Activated CD4-positive, alpha-beta T cell treated with anti-CD3 and anti-CD28 coated beads, Interleukin-2, amount 10 ng/mL, durations not matched to agents 24 days and 14 days (primary cell): ENCODE measurements at regions not wholly inside any gene's neighbourhood (a gene's known extent, or its start where the extent isn't known, plus 50 kb on each side); places are given as distances from the start of the nearest gene placed in this dataset.

ENCODE experiments used
- DNase-seq: peaks from one replicate; pipeline ENCODE4 v3.0.0; 2022
- H3K27ac Mint-ChIP-seq: one replicate; pipeline ENCODE4 v1.8.0; 2022; ENCODE audit warnings: mild to moderate bottlenecking, mixed read lengths
- H3K27me3 Mint-ChIP-seq: one replicate; pipeline ENCODE4 v1.8.0; 2022; ENCODE audit warnings: mixed read lengths
- H3K36me3 Mint-ChIP-seq: one replicate; pipeline ENCODE4 v1.8.0; 2022; ENCODE audit warnings: low read depth, mild to moderate bottlenecking, mixed read lengths
- H3K4me1 Mint-ChIP-seq: one replicate; pipeline ENCODE4 v1.8.0; 2021; ENCODE audit warnings: mixed read lengths
- H3K4me3 Mint-ChIP-seq: one replicate; pipeline ENCODE4 v1.8.0; 2022; ENCODE audit warnings: mild to moderate bottlenecking, moderate library complexity, mixed read lengths
- H3K9me3 Mint-ChIP-seq: one replicate; pipeline ENCODE4 v1.8.0; 2021; ENCODE audit warnings: mixed read lengths
- intact Hi-C: fragments of 100-400 bp; cut with micrococcal nuclease; formaldehyde crosslinking; loops from one replicate; pipeline ENCODE4 v1.15.1; 2023

DNA sequence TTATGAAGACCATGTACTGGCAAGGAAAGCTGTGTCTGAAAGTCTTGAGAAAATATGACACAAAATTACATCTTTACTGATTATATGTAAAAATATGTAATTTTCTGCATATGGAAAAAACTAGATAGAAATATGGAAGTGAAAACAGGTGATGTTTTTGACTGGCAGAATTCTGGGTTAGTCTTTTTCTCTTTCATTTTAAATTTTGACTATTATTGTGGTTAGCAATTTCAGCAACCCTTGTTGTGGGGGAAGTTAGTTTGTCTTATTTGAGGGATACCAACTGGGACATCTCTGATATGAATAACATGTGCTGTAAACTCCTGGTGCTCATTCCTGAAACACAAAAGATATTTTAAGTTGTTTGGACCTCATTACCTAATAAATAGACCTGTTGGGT is 49.9 kb upstream of the CPEB2 start:
- DNase-seq: no peak
- peaks cover 8% of the 10 kb centered on the region for H3K27me3 Mint-ChIP-seq
- H3K36me3 Mint-ChIP-seq: no peaks in the 10 kb centered on the region
- no peak overlapping the region for H3K27ac Mint-ChIP-seq
- intact Hi-C loops: no loop called here
- no peaks in the 10 kb centered on the region for H3K9me3 Mint-ChIP-seq
- H3K4me3 Mint-ChIP-seq: no peak overlapping the region
- H3K4me1 Mint-ChIP-seq: no peaks in the 10 kb centered on the region
